ENCODE measurements at regions not wholly inside any gene's neighbourhood (a gene's known extent, or its start where the extent isn't known, plus 50 kb on each side); places are given as distances from the start of the nearest gene placed in this dataset.

- intact Hi-C loops (cut with micrococcal nuclease; ENCODE audit: unreplicated experiment): no loop called here
- no peak for DNase-seq
- peaks cover 4% of the 10 kb centered on the region for H3K4me1 Mint-ChIP-seq (ENCODE audit: low read depth, unreplicated experiment)
Measured at GRCh38 chr2:9076755-9077154, 73.3 kb upstream of the MBOAT2 start.

DNA sequence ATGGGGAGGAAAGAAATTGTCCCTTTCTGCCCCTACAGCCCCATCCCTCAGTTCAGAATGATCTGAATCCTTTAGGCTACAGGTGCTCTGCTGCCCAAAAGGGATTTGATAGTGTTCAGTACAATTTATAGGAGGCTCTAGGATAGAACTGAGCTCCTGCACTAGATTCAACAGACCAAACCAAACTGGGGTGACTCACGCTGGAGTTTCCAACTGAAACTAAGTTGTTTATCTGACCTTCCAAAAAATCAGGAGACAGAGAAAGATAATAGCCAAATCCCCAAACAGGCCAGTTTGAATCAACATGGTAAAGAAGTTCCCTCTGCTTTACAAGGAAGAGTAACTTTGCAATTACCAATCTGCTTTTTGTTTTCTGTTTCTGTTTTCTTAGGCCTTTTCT, 72.7 kb upstream of the MBOAT2 start:
- Mint-ChIP-seq H3K36me3 (ENCODE audit: insufficient read depth, unreplicated experiment) (peaks cover 5% of the 10 kb centered on the region), H3K9me3 (ENCODE audit: low read depth, unreplicated experiment) (peaks cover 2% of the 10 kb centered on the region), H3K4me3 (ENCODE audit: low read depth, unreplicated experiment) (no peak overlapping the region), H3K4me1 (ENCODE audit: low read depth, unreplicated experiment) (peaks cover 9% of the 10 kb centered on the region), H3K27ac (ENCODE audit: unreplicated experiment) (no peak overlapping the region), H3K27me3 (ENCODE audit: unreplicated experiment) (no peaks in the 10 kb centered on the region)
- BruUV-seq (replicated peaks): no TSS peak
- intact Hi-C loops (cut with micrococcal nuclease; ENCODE audit: unreplicated experiment): no loop called here
- no peak for TF ChIP-seq CTCF (IDR thresholded peaks at IDR 0.05; ENCODE audit: unreplicated experiment)
- DNase-seq: no peak
- CTCF ChIA-PET: no interaction called here

More at GRCh38 chr2:9076755-9077154, 73.3 kb upstream of the MBOAT2 start:
- BruUV-seq (replicated peaks): no TSS peak
- Mint-ChIP-seq H3K4me3 (ENCODE audit: low read depth, unreplicated experiment) (no peak overlapping the region), H3K27me3 (ENCODE audit: unreplicated experiment) (no peaks in the 10 kb centered on the region), H3K27ac (ENCODE audit: unreplicated experiment) (no peak overlapping the region), H3K9me3 (ENCODE audit: low read depth, unreplicated experiment) (no peaks in the 10 kb centered on the region), H3K36me3 (ENCODE audit: insufficient read depth, unreplicated experiment) (peaks cover 2% of the 10 kb centered on the region)
- CTCF ChIA-PET: no interaction called here
- no peak for TF ChIP-seq CTCF (IDR thresholded peaks at IDR 0.05; ENCODE audit: unreplicated experiment)

GRCh38 chr2:9074930-9075329, 71.4 kb upstream of the MBOAT2 start:
- CTCF ChIA-PET: no interaction called here
- Mint-ChIP-seq H3K36me3 (ENCODE audit: insufficient read depth, unreplicated experiment) (peaks cover 5% of the 10 kb centered on the region), H3K4me3 (ENCODE audit: low read depth, unreplicated experiment) (no peak overlapping the region), H3K9me3 (ENCODE audit: low read depth, unreplicated experiment) (peaks cover 2% of the 10 kb centered on the region), H3K27me3 (ENCODE audit: unreplicated experiment) (no peaks in the 10 kb centered on the region), H3K27ac (ENCODE audit: unreplicated experiment) (no peak overlapping the region), H3K4me1 (ENCODE audit: low read depth, unreplicated experiment) (peaks cover 18% of the 10 kb centered on the region)
- BruUV-seq (replicated peaks): no TSS peak
- no peak for DNase-seq
- TF ChIP-seq CTCF (IDR thresholded peaks at IDR 0.05; ENCODE audit: unreplicated experiment): no peak
- intact Hi-C loops (cut with micrococcal nuclease; ENCODE audit: unreplicated experiment): no loop called here

DNA sequence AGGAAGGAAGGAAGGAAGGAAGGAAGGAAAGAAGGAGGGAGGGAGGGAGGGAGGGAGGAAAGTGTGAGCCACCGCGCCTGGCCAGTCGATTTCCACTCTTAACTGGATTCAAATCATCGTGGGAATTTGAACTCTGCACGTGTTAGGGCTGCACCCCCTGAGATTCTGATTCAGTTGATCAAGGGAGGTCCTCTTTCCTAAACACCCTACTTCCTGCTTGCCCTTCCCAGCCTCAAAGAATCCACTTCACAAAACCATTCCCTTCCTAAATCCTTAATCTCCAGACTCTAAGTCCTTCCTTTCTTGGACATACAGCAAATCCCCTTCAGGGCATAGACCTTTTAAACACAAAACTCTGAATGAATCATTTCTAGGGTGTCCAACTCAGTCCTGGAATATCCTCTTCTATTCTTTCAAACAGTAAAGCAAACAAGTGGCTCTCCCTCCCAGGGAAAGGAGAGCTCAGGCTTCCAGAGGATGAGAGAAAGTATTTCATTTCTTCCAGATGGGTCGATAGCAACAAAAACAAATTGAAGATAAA, 68.2 kb upstream of the MBOAT2 start:
- peaks cover 18% of the 10 kb centered on the region for H3K4me1 Mint-ChIP-seq (ENCODE audit: low read depth, unreplicated experiment)
- H3K27ac Mint-ChIP-seq (ENCODE audit: unreplicated experiment): peak overlapping the region; percentile 58
- no peak for DNase-seq
- peaks cover 5% of the 10 kb centered on the region for H3K36me3 Mint-ChIP-seq (ENCODE audit: insufficient read depth, unreplicated experiment)
- peak overlapping the region; percentile 0 for H3K4me3 Mint-ChIP-seq (ENCODE audit: low read depth, unreplicated experiment)
- H3K27me3 Mint-ChIP-seq (ENCODE audit: unreplicated experiment): no peaks in the 10 kb centered on the region
- TF ChIP-seq CTCF (IDR thresholded peaks at IDR 0.05; ENCODE audit: unreplicated experiment): no peak
- intact Hi-C loops (cut with micrococcal nuclease; ENCODE audit: unreplicated experiment): no loop called here
- H3K9me3 Mint-ChIP-seq (ENCODE audit: low read depth, unreplicated experiment): peaks cover 5% of the 10 kb centered on the region
- CTCF ChIA-PET: interaction anchor here (0.7 to 0.8 kb wide), 2 partner anchors 38 to 1799 kb away, joined by 3 to 6 read pairs; no protein-coding TSS in a partner anchor
- no TSS peak for BruUV-seq (replicated peaks)

Data from Calu3 (cell line).